ENCODE measurements at regions not wholly inside any gene's neighbourhood (a gene's known extent, or its start where the extent isn't known, plus 50 kb on each side); places are given as distances from the start of the nearest gene placed in this dataset.
"Not testable (repeated sequence)": the region's sequence is repeated elsewhere in the genome, so short reads cannot be mapped to it uniquely, and the experiment has no call there.

GRCh38 chr18:8982416-8983183 lies 119.9 kb upstream of the NDUFV2 start:
- Histone ChIP-seq H3K4me3 (ENCODE audit: low read depth, low read length) (no peak overlapping the region), H2AFZ (ENCODE audit: low read length, unreplicated experiment) (no peak overlapping the region), H3K27me3 (ENCODE audit: insufficient read depth, low read length) (no peaks in the 10 kb centered on the region), H3K27ac (ENCODE audit: low read depth, low read length) (no peak overlapping the region), H3K36me3 (ENCODE audit: insufficient read depth, low read length) (no peaks in the 10 kb centered on the region), H3K4me1 (ENCODE audit: control insufficient read depth, insufficient read depth, low read length, unreplicated experiment) (peaks cover 10% of the 10 kb centered on the region), H3K79me2 (ENCODE audit: control insufficient read depth, insufficient read depth, low read length, unreplicated experiment) (no peaks in the 10 kb centered on the region)

- H2AFZ ChIP-seq (ENCODE audit: low read length, unreplicated experiment) = no peak overlapping the region
- H3K4me1 ChIP-seq (ENCODE audit: control insufficient read depth, insufficient read depth, low read length, unreplicated experiment) = peaks cover 16% of the 10 kb centered on the region
- H3K27ac ChIP-seq (ENCODE audit: low read depth, low read length) = no peak overlapping the region
These were observed 119.3 kb upstream of the NDUFV2 start for GRCh38 chr18:8983195-8983594.

GRCh38 chr18:8984131-8984721 lies 118.3 kb upstream of the NDUFV2 start:
- H3K27ac ChIP-seq (ENCODE audit: low read depth, low read length) = no peak overlapping the region
- no peak overlapping the region for H2AFZ ChIP-seq (ENCODE audit: low read length, unreplicated experiment)
- no peaks in the 10 kb centered on the region for H3K27me3 ChIP-seq (ENCODE audit: insufficient read depth, low read length)
- H3K36me3 ChIP-seq (ENCODE audit: insufficient read depth, low read length) = no peaks in the 10 kb centered on the region
- no peak overlapping the region for H3K4me3 ChIP-seq (ENCODE audit: low read depth, low read length)
- H3K79me2 ChIP-seq (ENCODE audit: control insufficient read depth, insufficient read depth, low read length, unreplicated experiment) = no peaks in the 10 kb centered on the region
- peaks cover 16% of the 10 kb centered on the region for H3K4me1 ChIP-seq (ENCODE audit: control insufficient read depth, insufficient read depth, low read length, unreplicated experiment)

More at GRCh38 chr18:8983195-8983594, 119.3 kb upstream of the NDUFV2 start:
- no peak overlapping the region for H3K4me3 ChIP-seq (ENCODE audit: low read depth, low read length)
- H3K36me3 ChIP-seq (ENCODE audit: insufficient read depth, low read length) = no peaks in the 10 kb centered on the region
- H3K27me3 ChIP-seq (ENCODE audit: insufficient read depth, low read length) = no peaks in the 10 kb centered on the region
- H3K79me2 ChIP-seq (ENCODE audit: control insufficient read depth, insufficient read depth, low read length, unreplicated experiment) = no peaks in the 10 kb centered on the region

- Histone ChIP-seq H2AFZ (ENCODE audit: low read length, unreplicated experiment) (no peak overlapping the region), H3K27ac (ENCODE audit: low read depth, low read length) (0 out of 2 replicates have a peak overlapping the region, but pooled peaks have one; percentile 4)
These were observed 115.3 kb upstream of the NDUFV2 start for GRCh38 chr18:8987241-8987640.

GRCh38 chr18:8988260-8988871 lies 114.1 kb upstream of the NDUFV2 start:
- Histone ChIP-seq H2AFZ (ENCODE audit: low read length, unreplicated experiment) (no peak overlapping the region), H3K27me3 (ENCODE audit: insufficient read depth, low read length) (no peaks in the 10 kb centered on the region), H3K36me3 (ENCODE audit: insufficient read depth, low read length) (no peaks in the 10 kb centered on the region), H3K27ac (ENCODE audit: low read depth, low read length) (no peak overlapping the region), H3K4me1 (ENCODE audit: control insufficient read depth, insufficient read depth, low read length, unreplicated experiment) (peaks cover 19% of the 10 kb centered on the region), H3K79me2 (ENCODE audit: control insufficient read depth, insufficient read depth, low read length, unreplicated experiment) (no peaks in the 10 kb centered on the region), H3K4me3 (ENCODE audit: low read depth, low read length) (no peak overlapping the region)

More at GRCh38 chr18:8987241-8987640, 115.3 kb upstream of the NDUFV2 start:
- no peaks in the 10 kb centered on the region for H3K27me3 ChIP-seq (ENCODE audit: insufficient read depth, low read length)
- no peak overlapping the region for H3K4me3 ChIP-seq (ENCODE audit: low read depth, low read length)
- no peaks in the 10 kb centered on the region for H3K79me2 ChIP-seq (ENCODE audit: control insufficient read depth, insufficient read depth, low read length, unreplicated experiment)
- H3K36me3 ChIP-seq (ENCODE audit: insufficient read depth, low read length) = no peaks in the 10 kb centered on the region
- H3K4me1 ChIP-seq (ENCODE audit: control insufficient read depth, insufficient read depth, low read length, unreplicated experiment) = peaks cover 19% of the 10 kb centered on the region

GRCh38 chr18:8989017-8989416 lies 113.5 kb upstream of the NDUFV2 start:
- no peak overlapping the region for H3K4me3 ChIP-seq (ENCODE audit: low read depth, low read length)
- H3K4me1 ChIP-seq (ENCODE audit: control insufficient read depth, insufficient read depth, low read length, unreplicated experiment) = peaks cover 19% of the 10 kb centered on the region
- no peaks in the 10 kb centered on the region for H3K36me3 ChIP-seq (ENCODE audit: insufficient read depth, low read length)
- H2AFZ ChIP-seq (ENCODE audit: low read length, unreplicated experiment) = no peak overlapping the region
- no peaks in the 10 kb centered on the region for H3K79me2 ChIP-seq (ENCODE audit: control insufficient read depth, insufficient read depth, low read length, unreplicated experiment)
- H3K27me3 ChIP-seq (ENCODE audit: insufficient read depth, low read length) = no peaks in the 10 kb centered on the region
- H3K27ac ChIP-seq (ENCODE audit: low read depth, low read length) = no peak overlapping the region

- no peak overlapping the region for H3K27ac ChIP-seq (ENCODE audit: low read depth, low read length)
- H3K79me2 ChIP-seq (ENCODE audit: control insufficient read depth, insufficient read depth, low read length, unreplicated experiment) = no peaks in the 10 kb centered on the region
- no peaks in the 10 kb centered on the region for H3K27me3 ChIP-seq (ENCODE audit: insufficient read depth, low read length)
- peaks cover 26% of the 10 kb centered on the region for H3K4me1 ChIP-seq (ENCODE audit: control insufficient read depth, insufficient read depth, low read length, unreplicated experiment)
- H2AFZ ChIP-seq (ENCODE audit: low read length, unreplicated experiment) = no peak overlapping the region
- H3K36me3 ChIP-seq (ENCODE audit: insufficient read depth, low read length) = no peaks in the 10 kb centered on the region
- no peak overlapping the region for H3K4me3 ChIP-seq (ENCODE audit: low read depth, low read length)
These were observed 112.6 kb upstream of the NDUFV2 start for GRCh38 chr18:8989855-8990254.

- Histone ChIP-seq H3K4me3 (ENCODE audit: low read depth, low read length) (no peak overlapping the region), H3K27ac (ENCODE audit: low read depth, low read length) (no peak overlapping the region), H3K79me2 (ENCODE audit: control insufficient read depth, insufficient read depth, low read length, unreplicated experiment) (no peaks in the 10 kb centered on the region), H2AFZ (ENCODE audit: low read length, unreplicated experiment) (peak overlapping the region; percentile 61), H3K36me3 (ENCODE audit: insufficient read depth, low read length) (no peaks in the 10 kb centered on the region), H3K27me3 (ENCODE audit: insufficient read depth, low read length) (no peaks in the 10 kb centered on the region), H3K4me1 (ENCODE audit: control insufficient read depth, insufficient read depth, low read length, unreplicated experiment) (peaks cover 30% of the 10 kb centered on the region)
These were observed 112.0 kb upstream of the NDUFV2 start for GRCh38 chr18:8990276-8991031.

- H3K4me3 ChIP-seq (ENCODE audit: low read depth, low read length) = no peak overlapping the region
- H3K27ac ChIP-seq (ENCODE audit: low read depth, low read length) = no peak overlapping the region
- no peaks in the 10 kb centered on the region for H3K79me2 ChIP-seq (ENCODE audit: control insufficient read depth, insufficient read depth, low read length, unreplicated experiment)
- H3K27me3 ChIP-seq (ENCODE audit: insufficient read depth, low read length) = no peaks in the 10 kb centered on the region
- H3K36me3 ChIP-seq (ENCODE audit: insufficient read depth, low read length) = no peaks in the 10 kb centered on the region
- peak overlapping the region; percentile 61 for H2AFZ ChIP-seq (ENCODE audit: low read length, unreplicated experiment)
- peaks cover 35% of the 10 kb centered on the region for H3K4me1 ChIP-seq (ENCODE audit: control insufficient read depth, insufficient read depth, low read length, unreplicated experiment)
These were observed 111.3 kb upstream of the NDUFV2 start for GRCh38 chr18:8991155-8991554.

GRCh38 chr18:8992500-8992899 lies 110.0 kb upstream of the NDUFV2 start:
- not testable (repeated sequence) for H3K27ac ChIP-seq (ENCODE audit: low read depth, low read length); H2AFZ ChIP-seq (ENCODE audit: low read length, unreplicated experiment); H3K79me2 ChIP-seq (ENCODE audit: control insufficient read depth, insufficient read depth, low read length, unreplicated experiment); H3K4me3 ChIP-seq (ENCODE audit: low read depth, low read length); H3K27me3 ChIP-seq (ENCODE audit: insufficient read depth, low read length); H3K36me3 ChIP-seq (ENCODE audit: insufficient read depth, low read length)
- peaks cover 35% of the 10 kb centered on the region for H3K4me1 ChIP-seq (ENCODE audit: control insufficient read depth, insufficient read depth, low read length, unreplicated experiment)

Data from ACC112 (cell line).